ENCODE measurements at regions not wholly inside any gene's neighbourhood (a gene's known extent, or its start where the extent isn't known, plus 50 kb on each side); places are given as distances from the start of the nearest gene placed in this dataset.

- no peak for DNase-seq (ENCODE audit: low read depth)
These were observed 158.9 kb upstream of the PLEKHA5 start for GRCh38 chr12:18970603-18971002.

GRCh38 chr12:18971932-18972331, 157.6 kb upstream of the PLEKHA5 start:
- no peak for DNase-seq (ENCODE audit: low read depth)

GRCh38 chr12:18975933-18976332, 153.6 kb upstream of the PLEKHA5 start:
- no peak for DNase-seq (ENCODE audit: low read depth)

DNA sequence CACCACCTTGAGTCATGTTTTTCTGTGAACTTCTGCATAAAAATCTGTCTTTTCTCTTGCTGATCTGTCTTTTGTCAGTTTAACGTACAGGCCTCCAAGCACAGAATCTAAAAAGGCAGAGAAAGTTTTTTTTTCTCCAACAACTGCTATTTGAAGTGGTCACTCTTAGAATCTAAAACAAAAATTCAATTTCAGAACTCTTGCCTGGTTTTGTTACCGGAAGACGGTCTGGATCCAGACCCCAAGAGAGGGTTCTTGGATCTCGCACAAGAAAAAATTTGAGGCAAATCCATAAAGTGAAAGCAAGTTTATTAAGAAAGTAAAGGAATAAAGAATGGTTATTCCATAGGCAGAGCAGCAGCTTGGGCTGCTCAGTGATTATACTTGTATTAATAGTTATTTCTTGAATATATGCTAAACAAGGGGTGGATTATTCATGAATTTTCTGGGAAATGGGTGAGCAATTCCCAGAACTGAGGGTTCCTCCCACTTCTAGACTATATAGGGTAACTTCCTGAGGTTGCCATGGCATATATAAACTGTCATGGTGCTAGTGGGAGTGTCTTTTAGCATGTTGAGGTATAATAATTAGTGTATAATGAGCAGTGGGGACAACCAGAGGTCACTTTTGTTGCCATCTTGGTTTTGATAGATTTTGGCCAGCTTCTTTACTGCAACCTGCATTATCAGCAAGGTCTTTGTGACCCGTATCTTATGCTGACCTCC, 150.0 kb upstream of the PLEKHA5 start:
- no peak for DNase-seq (ENCODE audit: low read depth)

DNA sequence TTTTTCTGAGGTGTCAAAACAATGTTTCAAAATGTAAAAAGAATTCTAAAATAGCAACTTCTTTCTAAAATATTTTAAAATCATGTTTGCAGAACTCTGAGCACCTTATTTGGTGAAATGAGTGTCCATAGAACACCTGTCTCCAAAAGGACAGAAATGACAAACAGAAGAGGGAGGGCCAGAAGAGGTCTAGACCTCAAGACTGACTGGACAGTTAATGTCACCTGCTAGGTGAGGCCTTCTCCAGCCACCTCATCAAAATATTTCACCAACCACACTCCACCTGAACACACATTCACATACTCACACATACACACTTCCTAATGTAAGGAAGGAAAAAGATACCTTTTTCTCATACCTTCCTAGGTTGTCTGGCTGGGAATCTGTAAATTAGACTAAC, 147.8 kb upstream of the PLEKHA5 start:
- no peak for DNase-seq (ENCODE audit: low read depth)

- DNase-seq (ENCODE audit: low read depth): no peak
These were observed 147.1 kb upstream of the PLEKHA5 start for GRCh38 chr12:18982226-18982949.

GRCh38 chr12:18983854-18984253, 145.7 kb upstream of the PLEKHA5 start:
- no peak for DNase-seq (ENCODE audit: low read depth)

DNA sequence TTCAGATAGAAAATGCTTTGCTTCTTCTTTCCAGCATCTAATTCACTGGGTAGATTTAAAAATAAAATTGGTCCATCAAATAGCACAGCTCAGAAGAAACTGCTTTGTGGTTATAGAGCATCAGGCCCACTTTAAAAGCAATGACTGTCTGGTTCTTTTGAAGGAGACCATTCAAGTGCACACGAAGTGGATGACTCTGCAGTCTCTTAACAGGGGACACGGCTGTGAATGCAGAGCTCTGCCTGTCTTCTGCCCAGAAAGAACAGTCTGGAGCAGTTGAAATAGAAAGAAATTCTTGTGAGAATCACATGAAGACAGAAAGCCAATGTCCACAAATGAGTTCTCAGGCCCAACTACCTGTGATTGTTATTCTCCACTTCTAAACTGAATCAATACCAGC, 138.7 kb upstream of the PLEKHA5 start:
- DNase-seq (ENCODE audit: low read depth): no peak

- DNase-seq (ENCODE audit: low read depth): no peak
These were observed 137.2 kb upstream of the PLEKHA5 start for GRCh38 chr12:18992336-18992735.

DNA sequence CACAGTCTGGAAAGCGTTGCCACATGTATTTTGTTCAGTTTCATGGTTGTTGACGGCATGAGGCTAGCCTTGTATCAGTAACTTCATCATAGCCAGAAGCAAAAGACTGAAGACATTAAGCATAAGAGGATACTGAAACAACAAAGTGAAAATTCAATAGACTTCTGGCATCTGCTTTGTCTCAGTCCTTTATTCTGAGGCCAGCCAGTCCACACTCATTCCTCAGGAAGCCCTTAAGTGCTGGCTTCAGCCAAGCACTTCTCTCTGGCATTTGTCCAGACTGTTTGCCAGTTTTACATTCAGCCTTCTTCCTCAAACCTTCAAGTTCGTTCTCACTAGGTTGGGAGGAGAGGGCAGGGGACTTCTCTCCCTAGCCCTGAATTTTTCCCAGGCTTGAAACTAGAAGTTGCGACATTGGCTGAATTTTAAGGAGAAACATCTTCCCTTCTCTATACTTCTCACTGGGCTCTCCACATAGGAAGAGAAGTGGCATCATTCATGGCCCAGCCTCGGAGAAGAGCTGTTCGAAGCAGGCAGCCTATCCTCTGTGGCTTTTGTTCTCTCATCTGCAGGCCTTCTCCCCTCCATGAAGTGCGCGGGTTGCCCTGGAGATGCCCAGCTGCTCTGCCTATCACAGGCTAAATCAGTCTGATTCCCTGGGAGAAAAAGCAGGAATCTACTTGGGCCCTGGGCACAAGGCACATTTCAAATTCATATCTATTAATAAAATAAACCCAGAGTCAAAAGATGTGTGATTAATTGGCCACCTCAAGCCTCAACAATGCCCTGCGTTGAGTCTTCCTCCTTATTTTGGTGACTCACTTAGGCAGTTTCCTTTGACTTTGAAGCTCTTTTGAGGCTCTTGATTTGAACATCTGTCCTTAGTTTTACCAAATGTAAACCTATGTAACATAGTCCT, 130.9 kb upstream of the PLEKHA5 start:
- DNase-seq (ENCODE audit: low read depth): peak; percentile 42

GRCh38 chr12:19000836-19001235, 128.7 kb upstream of the PLEKHA5 start:
- DNase-seq (ENCODE audit: low read depth): no peak

- DNase-seq (ENCODE audit: low read depth): no peak
These were observed 127.3 kb upstream of the PLEKHA5 start for GRCh38 chr12:19002216-19002615.

GRCh38 chr12:19003141-19003540, 126.4 kb upstream of the PLEKHA5 start:
- no peak for DNase-seq (ENCODE audit: low read depth)

- no peak for DNase-seq (ENCODE audit: low read depth)
These were observed 125.4 kb upstream of the PLEKHA5 start for GRCh38 chr12:19003987-19004619.

GRCh38 chr12:19005257-19005801, 124.2 kb upstream of the PLEKHA5 start:
- no peak for DNase-seq (ENCODE audit: low read depth)

- DNase-seq (ENCODE audit: low read depth): no peak
These were observed 122.9 kb upstream of the PLEKHA5 start for GRCh38 chr12:19006626-19007137.

- no peak for DNase-seq (ENCODE audit: low read depth)
These were observed 121.4 kb upstream of the PLEKHA5 start for GRCh38 chr12:19008102-19008501.

DNA sequence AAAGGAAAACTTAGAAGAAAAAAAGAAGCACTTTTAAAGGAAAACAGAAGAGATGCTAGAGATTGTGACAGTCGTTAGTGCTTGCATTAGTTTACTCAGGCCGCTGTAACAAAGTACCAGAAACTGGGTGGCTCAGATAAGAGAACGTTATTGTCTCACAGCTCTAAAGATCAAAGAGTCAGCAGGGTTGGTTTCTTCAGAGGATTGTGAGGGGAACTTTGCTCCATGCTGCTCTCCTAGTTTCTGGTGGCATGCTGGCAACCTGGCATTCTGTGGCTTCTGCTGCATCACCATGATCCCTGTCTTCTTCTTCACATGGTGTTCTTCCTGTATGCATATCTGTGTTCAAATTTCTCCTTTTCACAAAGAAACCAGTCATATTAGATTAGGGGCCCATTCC, 119.4 kb upstream of the PLEKHA5 start:
- no peak for DNase-seq (ENCODE audit: low read depth)

DNA sequence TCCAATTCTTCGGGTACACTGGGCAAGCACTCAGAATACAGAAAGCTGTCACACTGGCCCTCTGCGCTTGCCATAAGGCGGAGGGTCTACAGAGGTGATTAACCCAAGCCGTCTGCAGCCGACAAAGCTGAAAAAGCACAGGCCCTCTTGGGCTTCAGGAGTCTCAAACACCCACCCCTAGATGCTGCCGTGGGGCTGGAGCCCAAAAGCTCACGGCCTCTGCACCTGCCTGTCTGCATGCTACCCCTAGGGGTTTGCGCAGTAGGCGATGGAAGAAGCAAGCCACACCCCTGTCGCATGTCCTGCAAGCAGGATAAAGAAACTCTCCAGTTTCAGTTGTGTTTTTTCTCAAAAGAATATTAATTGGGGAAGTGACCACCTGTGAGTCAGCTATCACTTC, 118.8 kb upstream of the PLEKHA5 start:
- no peak for DNase-seq (ENCODE audit: low read depth)

GRCh38 chr12:19012965-19013364, 116.6 kb upstream of the PLEKHA5 start:
- DNase-seq (ENCODE audit: low read depth): no peak

DNA sequence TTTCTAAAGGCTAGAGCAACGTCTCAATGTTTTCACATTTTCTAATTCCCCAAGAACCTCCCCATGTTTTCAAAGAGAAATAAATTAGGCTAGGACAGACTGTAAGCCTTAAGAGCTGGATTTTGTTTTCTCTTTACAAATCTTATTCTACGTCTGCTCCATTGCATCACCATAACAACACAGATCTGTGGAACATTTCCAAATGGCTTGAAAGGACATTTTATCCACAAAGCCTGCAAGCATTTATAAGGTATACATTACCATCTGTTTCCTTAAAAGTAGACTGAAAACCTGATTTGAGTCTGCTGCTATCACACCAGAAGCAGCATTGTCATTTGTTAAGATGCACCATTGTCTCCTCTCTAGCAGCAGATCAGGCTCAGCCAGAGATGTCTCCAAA, 115.3 kb upstream of the PLEKHA5 start:
- DNase-seq (ENCODE audit: low read depth): peak; percentile 74

- DNase-seq (ENCODE audit: low read depth): no peak
These were observed 114.2 kb upstream of the PLEKHA5 start for GRCh38 chr12:19015285-19015684.

Data from fibroblast of the conjunctiva (primary cell).